Activated CD8-positive, alpha-beta memory T cell treated with anti-CD3 and anti-CD28 coated beads, Interleukin-2, amount 10 ng/mL, durations not matched to agents 7 days and 5 days (primary cell): ENCODE measurements at regions not wholly inside any gene's neighbourhood (a gene's known extent, or its start where the extent isn't known, plus 50 kb on each side); places are given as distances from the start of the nearest gene placed in this dataset.
"Not testable (repeated sequence)": the region's sequence is repeated elsewhere in the genome, so short reads cannot be mapped to it uniquely, and the experiment has no call there.

Experiments used
- ATAC-seq: fragments of 150-1000 bp; cut with Tn5 transposase; one replicate; pipeline ENCODE4 v1.10.0; 2021; ENCODE audit warnings: moderate library complexity
- CTCF ChIA-PET: fragments of 350-600 bp; sonication (Branson Sonifier 250); formaldehyde crosslinking; loops from one replicate; lab custom pipeline; 2021; ENCODE audit warnings: antibody characterized with exemption; lab: Charles Lee
- DNase-seq: peaks from one replicate; pipeline ENCODE4 v3.0.0-alpha.2; 2020
- H3K27ac Mint-ChIP-seq: one replicate; pipeline ENCODE4 v1.8.0; 2021; ENCODE audit warnings: mild to moderate bottlenecking, mixed read lengths
- H3K27me3 Mint-ChIP-seq: one replicate; pipeline ENCODE4 v1.8.0; 2021; ENCODE audit warnings: mixed read lengths
- H3K36me3 Mint-ChIP-seq: one replicate; pipeline ENCODE4 v1.8.0; 2021; ENCODE audit warnings: mild to moderate bottlenecking, mixed read lengths
- H3K4me1 Mint-ChIP-seq: one replicate; pipeline ENCODE4 v1.8.0; 2021; ENCODE audit warnings: mixed read lengths
- H3K4me3 Mint-ChIP-seq: one replicate; pipeline ENCODE4 v1.8.0; 2021; ENCODE audit warnings: mild to moderate bottlenecking, moderate library complexity, mixed read lengths
- H3K9me3 Mint-ChIP-seq: one replicate; pipeline ENCODE4 v1.8.0; 2022; ENCODE audit warnings: low read depth, mixed read lengths

DNA sequence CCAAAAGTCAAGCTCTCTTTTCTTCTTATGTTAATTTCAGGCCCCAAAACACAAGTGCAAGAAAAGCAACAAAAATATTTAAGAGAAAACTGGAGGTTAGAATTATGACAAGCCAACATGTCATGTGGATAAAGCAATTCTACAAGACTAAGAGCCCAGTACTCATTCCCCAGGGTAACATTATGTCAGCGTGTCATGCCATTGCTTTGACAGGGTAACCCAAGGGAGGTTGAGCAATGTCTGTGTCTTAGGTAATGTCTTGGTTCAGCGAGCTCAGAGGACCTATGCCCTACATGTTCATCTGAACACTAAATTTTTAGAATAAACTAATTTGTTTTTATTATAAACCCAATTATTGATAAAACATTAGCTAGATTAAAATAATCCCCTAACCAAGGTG lies 173.2 kb upstream of the ZNF804A start:
- CTCF ChIA-PET = no interaction called here
- Mint-ChIP-seq H3K27ac (no peak overlapping the region), H3K9me3 (peaks cover 3% of the 10 kb centered on the region), H3K4me3 (no peak overlapping the region), H3K36me3 (no peaks in the 10 kb centered on the region), H3K4me1 (no peaks in the 10 kb centered on the region), H3K27me3 (no peaks in the 10 kb centered on the region)
- ATAC-seq (no peak), DNase-seq (no peak)

DNA sequence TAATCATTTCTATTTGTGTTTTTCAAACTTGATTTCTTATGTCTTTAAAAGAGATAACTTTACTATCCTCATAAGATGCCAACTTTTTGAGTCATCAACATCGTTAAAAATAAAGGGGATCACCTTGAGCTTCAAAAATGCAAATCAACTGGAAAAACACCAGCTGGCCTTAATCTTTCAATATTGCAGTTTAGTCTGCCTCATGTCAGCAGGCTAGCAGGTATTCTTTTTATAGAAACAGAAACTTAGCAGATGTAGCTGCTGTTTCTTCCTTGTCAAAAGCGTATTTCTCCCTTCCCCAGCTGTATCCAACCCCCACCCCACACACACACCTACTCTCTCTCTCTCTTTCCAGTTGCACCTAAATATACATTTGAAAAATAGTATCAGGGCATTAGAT lies 154.1 kb upstream of the ZNF804A start:
- no peak overlapping the region for H3K27ac Mint-ChIP-seq
- no peaks in the 10 kb centered on the region for H3K4me1 Mint-ChIP-seq
- CTCF ChIA-PET = no interaction called here
- H3K4me3 Mint-ChIP-seq = no peak overlapping the region
- no peaks in the 10 kb centered on the region for H3K27me3 Mint-ChIP-seq
- no peaks in the 10 kb centered on the region for H3K36me3 Mint-ChIP-seq
- ATAC-seq (no peak), DNase-seq (no peak)
- H3K9me3 Mint-ChIP-seq = peaks cover 2% of the 10 kb centered on the region

DNA sequence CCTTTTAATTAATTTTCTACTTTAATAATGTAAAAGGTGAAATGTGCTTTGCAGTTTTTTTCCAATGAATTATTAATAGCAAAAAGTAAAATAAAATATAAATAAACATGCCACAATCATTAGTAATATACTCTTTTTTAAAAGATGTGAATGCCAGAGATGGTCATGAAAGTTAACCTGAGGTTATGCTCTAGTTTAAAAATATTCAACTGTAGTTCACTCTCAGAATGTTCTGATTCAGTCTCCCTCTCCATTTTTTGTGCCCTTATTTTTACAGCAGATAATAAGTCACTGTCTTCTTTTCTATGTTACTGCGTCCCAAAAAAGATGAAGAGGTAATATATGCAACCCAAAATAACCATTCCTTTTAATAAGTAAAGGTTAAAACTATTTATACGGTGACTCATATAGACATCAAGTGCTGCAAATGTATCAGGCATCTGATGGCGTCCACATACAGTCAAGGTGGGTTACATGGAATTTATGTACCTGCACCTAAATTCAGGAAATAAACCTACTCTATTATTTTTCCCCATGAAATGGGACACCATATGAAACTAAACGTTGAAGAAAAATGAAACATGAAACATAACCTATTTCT lies 153.6 kb upstream of the ZNF804A start:
- H3K36me3 Mint-ChIP-seq = no peaks in the 10 kb centered on the region
- H3K27me3 Mint-ChIP-seq = no peaks in the 10 kb centered on the region
- DNase-seq (no peak), ATAC-seq (no peak)
- H3K9me3 Mint-ChIP-seq = peaks cover 2% of the 10 kb centered on the region
- CTCF ChIA-PET = no interaction called here
- no peak overlapping the region for H3K4me3 Mint-ChIP-seq
- H3K4me1 Mint-ChIP-seq = no peaks in the 10 kb centered on the region
- H3K27ac Mint-ChIP-seq = no peak overlapping the region

DNA sequence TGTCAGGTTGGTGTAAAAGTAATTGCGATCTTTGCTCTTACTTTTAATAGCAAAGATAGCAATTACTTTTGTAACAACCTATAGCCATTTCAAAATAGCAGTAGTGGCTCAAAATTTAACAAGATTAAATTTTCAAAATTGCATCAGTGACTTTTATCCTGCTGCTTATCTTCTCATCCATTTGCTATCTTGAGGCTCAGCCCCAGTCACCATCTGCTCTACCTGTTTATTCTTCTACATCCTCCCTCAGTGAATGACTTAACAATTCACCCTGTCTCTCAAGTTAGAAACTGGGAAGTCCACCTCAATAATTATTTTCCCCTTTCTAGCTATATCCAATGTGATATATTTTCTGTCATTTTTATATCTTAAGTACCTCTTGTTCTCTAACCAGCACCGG lies 148.6 kb upstream of the ZNF804A start:
- H3K4me3 Mint-ChIP-seq = no peak overlapping the region
- no peak for ATAC-seq
- peaks cover 6% of the 10 kb centered on the region for H3K9me3 Mint-ChIP-seq
- no peaks in the 10 kb centered on the region for H3K36me3 Mint-ChIP-seq
- CTCF ChIA-PET = interaction anchor here (0.5 kb wide), 1 partner anchor 1894 kb away, joined by 3 read pairs; no protein-coding TSS in a partner anchor
- H3K4me1 Mint-ChIP-seq = no peaks in the 10 kb centered on the region
- no peak for DNase-seq
- H3K27me3 Mint-ChIP-seq = no peaks in the 10 kb centered on the region
- no peak overlapping the region for H3K27ac Mint-ChIP-seq

DNA sequence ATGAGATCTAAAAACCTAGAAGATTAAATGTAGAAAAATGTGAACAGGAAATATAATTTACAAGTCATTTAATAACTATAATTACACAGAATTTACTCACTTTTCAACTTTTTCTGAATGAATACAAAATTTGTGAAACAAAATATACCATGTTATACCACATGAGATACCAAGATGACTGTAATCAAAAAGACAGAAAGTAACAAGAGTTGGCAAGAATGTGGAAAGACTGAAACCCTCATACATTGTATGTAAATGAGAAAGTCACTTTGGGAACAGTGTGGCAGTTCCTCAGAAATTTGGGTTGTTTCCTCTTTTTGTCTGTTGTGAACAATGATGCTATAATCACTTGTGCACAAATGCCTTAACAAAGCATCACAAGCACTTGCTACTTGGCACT lies 145.4 kb upstream of the ZNF804A start:
- H3K4me1 Mint-ChIP-seq = no peaks in the 10 kb centered on the region
- CTCF ChIA-PET = no interaction called here
- H3K27me3 Mint-ChIP-seq = no peaks in the 10 kb centered on the region
- H3K9me3 Mint-ChIP-seq = peaks cover 9% of the 10 kb centered on the region
- no peaks in the 10 kb centered on the region for H3K36me3 Mint-ChIP-seq
- DNase-seq = no peak
- no peak overlapping the region for H3K27ac Mint-ChIP-seq
- no peak for ATAC-seq
- no peak overlapping the region for H3K4me3 Mint-ChIP-seq

DNA sequence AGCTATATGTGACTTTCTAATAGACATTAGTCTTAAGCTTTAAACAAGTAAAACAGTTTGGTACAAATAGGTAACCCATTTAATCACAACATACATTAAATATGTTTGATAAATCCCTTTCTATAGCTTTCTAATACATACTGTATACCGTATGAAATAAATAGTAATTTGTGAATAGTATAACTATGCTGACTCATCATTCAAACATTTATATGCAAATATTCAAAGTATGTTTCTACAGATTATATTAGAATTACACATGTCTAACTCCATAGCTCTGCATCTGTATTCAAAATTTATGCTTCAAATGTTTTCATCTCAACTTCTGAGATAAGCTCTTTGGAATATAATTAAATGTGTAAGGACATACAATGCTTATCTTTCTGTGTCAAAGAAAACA lies 142.7 kb upstream of the ZNF804A start:
- Mint-ChIP-seq H3K27ac (no peak overlapping the region), H3K36me3 (no peaks in the 10 kb centered on the region), H3K9me3 (peaks cover 5% of the 10 kb centered on the region), H3K4me3 (no peak overlapping the region), H3K4me1 (no peaks in the 10 kb centered on the region), H3K27me3 (no peaks in the 10 kb centered on the region)
- DNase-seq = no peak
- no peak for ATAC-seq
- CTCF ChIA-PET = no interaction called here

DNA sequence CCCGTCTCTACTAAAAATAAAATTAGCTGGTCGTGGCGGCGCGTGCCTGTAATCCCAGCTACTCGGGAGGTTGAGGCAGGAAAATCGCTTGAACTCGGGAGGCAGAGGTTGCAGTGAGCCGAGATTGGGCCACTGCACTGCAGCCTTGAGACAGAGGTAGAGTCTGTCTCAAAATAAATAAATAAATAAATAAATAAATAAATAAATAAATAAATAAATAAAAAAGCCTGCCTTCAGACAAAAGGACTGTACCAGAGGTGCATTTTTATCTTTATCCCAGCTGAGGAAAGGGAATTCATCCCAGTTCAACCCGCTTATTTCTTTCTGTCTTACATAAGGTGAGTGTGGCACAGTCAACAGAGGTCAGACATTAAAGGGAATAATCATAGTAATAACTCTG lies 141.6 kb upstream of the ZNF804A start:
- not testable (repeated sequence) for H3K27ac Mint-ChIP-seq, H3K4me3 Mint-ChIP-seq, ATAC-seq, H3K4me1 Mint-ChIP-seq, H3K36me3 Mint-ChIP-seq, DNase-seq, H3K9me3 Mint-ChIP-seq, H3K27me3 Mint-ChIP-seq
- CTCF ChIA-PET = interaction anchor here (0.6 kb wide), 1 partner anchor 1188 kb away, joined by 4 read pairs; no protein-coding TSS in a partner anchor

DNA sequence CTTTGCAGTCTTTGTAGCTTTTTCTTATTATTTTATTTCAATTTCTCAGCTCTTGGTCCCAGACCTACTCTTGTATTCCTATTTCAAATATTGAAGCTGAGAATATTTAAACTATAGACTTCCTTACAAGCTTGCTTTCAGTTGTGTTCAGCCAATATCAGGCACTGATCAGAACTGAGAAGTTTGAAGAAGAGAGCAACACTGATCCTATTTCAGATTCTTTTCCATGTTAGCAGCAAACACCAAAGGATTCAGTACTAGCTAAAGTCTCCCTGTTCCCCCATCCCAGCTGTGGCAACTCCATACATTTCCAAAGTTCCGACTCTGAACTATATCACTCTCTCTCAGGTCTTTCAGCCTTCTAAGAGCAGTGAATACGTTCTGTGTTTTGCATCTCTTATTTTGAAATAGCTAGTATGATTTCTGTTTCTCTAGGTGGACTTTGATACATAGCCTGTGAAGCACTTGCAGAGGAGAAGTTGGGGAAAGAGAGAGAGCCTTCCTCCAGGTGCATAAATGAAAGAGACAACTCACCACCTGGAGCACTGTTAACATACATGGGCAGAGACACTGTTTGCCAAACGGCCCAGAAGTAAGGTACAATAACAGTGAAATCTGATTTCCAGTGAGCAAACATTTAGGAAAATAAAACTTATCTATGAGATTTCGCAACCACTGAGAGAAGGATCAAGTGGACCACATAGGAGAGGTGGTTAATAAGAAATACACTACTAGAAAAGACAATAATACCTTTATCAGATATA lies 135.0 kb upstream of the ZNF804A start:
- peaks cover 2% of the 10 kb centered on the region for H3K9me3 Mint-ChIP-seq
- H3K27me3 Mint-ChIP-seq = no peaks in the 10 kb centered on the region
- no peak for DNase-seq
- H3K27ac Mint-ChIP-seq = no peak overlapping the region
- H3K4me1 Mint-ChIP-seq = no peaks in the 10 kb centered on the region
- CTCF ChIA-PET = no interaction called here
- no peak overlapping the region for H3K4me3 Mint-ChIP-seq
- no peak for ATAC-seq
- no peaks in the 10 kb centered on the region for H3K36me3 Mint-ChIP-seq

DNA sequence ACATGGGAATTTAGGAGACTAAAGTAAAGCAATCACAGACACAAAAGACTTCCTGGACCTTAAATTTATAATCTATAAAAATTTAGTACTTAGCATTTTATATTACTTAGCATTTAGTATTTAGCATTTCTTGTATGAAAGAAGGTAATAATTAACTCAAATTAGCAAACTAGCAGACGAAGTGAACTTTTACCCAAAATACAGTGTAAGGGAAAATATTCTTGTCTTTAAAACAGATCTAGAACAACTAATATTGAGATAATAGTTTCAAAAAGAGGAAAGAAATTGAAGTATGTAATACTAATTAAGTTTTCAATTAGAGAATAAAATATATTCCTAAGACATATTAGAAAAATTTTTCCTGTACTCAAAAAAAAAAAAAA lies 134.5 kb upstream of the ZNF804A start:
- Mint-ChIP-seq H3K4me1 (no peaks in the 10 kb centered on the region), H3K36me3 (no peaks in the 10 kb centered on the region), H3K4me3 (no peak overlapping the region), H3K27ac (no peak overlapping the region), H3K27me3 (no peaks in the 10 kb centered on the region), H3K9me3 (peaks cover 2% of the 10 kb centered on the region)
- DNase-seq (no peak), ATAC-seq (no peak)
- CTCF ChIA-PET = no interaction called here

DNA sequence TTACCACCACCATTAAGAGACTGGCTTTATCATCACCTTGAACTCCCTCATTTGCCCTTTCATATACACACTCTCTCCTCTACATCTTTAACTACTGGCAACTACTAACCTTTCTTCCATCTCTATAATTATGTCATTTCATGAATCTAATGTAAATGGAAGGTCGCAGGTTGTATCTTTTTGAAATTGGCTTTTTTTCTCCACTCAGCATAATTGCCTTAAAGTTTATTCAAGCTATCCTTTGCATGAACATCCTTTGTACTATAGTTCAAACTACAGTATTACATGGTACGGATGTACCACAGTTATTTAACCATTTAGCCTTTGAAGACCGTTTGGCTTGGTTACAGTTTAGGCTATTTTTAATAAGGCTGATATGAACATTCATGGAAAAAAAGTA lies 129.5 kb upstream of the ZNF804A start:
- CTCF ChIA-PET = no interaction called here
- H3K36me3 Mint-ChIP-seq = no peaks in the 10 kb centered on the region
- H3K9me3 Mint-ChIP-seq = peaks cover 2% of the 10 kb centered on the region
- no peak for ATAC-seq
- no peak for DNase-seq
- H3K4me1 Mint-ChIP-seq = no peaks in the 10 kb centered on the region
- H3K27ac Mint-ChIP-seq = no peak overlapping the region
- H3K27me3 Mint-ChIP-seq = no peaks in the 10 kb centered on the region
- H3K4me3 Mint-ChIP-seq = no peak overlapping the region

DNA sequence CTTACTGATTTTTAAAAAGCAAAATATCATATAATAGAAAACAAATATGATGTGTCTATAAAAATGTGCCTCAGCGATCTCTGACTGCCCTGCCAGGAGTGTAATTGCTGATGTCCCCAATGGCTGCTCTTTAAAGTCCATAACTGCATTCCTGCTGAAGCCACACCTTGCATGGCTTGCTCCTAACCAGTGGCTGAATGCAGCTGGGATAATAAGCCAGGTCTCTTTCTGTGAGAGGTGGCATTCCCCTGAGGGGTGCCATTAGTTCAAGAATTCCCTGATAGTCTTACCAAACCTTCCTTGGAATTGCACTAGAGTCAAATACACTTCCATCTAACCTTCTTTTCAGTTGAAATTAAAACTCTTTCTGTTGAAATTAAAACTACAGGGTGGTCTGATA lies 125.8 kb upstream of the ZNF804A start:
- CTCF ChIA-PET = no interaction called here
- no peaks in the 10 kb centered on the region for H3K36me3 Mint-ChIP-seq
- no peak for DNase-seq
- no peak overlapping the region for H3K4me3 Mint-ChIP-seq
- H3K27me3 Mint-ChIP-seq = no peaks in the 10 kb centered on the region
- ATAC-seq = no peak
- H3K9me3 Mint-ChIP-seq = peaks cover 2% of the 10 kb centered on the region
- H3K27ac Mint-ChIP-seq = no peak overlapping the region
- H3K4me1 Mint-ChIP-seq = no peaks in the 10 kb centered on the region

DNA sequence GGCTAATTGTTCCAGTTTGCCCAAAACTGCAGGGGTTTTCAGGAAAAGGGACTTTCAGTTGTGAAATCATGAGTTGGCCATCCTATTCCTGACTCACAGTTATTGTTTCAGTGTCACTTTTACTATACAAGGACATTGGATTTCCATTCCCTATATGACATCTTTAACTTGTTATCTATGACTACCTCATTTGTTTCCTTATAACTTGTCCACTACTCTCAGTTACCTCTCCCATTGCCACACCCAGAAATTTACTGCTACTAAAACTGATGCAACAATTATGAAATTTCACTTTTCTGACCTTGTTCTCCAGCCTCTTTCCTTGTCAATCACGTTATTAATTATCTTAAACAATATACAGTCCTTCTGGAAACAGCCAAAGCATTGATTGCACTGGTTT lies 116.5 kb upstream of the ZNF804A start:
- H3K4me1 Mint-ChIP-seq = no peaks in the 10 kb centered on the region
- H3K27ac Mint-ChIP-seq = no peak overlapping the region
- no peaks in the 10 kb centered on the region for H3K27me3 Mint-ChIP-seq
- H3K9me3 Mint-ChIP-seq = peaks cover 10% of the 10 kb centered on the region
- no peaks in the 10 kb centered on the region for H3K36me3 Mint-ChIP-seq
- H3K4me3 Mint-ChIP-seq = no peak overlapping the region
- CTCF ChIA-PET = no interaction called here
- ATAC-seq = no peak
- no peak for DNase-seq

DNA sequence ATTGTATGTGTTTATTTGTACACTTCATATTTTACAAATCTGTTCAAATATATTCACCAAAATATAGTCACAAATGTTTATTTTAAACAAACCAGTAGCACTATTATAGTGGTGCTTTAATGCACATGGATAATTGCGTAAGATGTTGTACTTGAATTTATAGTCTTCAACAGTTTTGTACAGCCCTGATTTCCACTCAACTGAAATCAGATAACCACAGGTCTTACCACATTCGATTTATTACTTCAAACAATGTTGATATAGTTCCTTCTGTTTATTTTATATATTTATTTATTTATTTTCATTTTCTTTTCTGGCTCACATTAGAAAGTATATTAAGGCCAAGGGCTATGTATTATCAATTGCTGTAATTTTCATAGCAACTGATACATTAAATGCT lies 99.4 kb upstream of the ZNF804A start:
- Mint-ChIP-seq H3K27me3 (no peaks in the 10 kb centered on the region), H3K4me1 (no peaks in the 10 kb centered on the region), H3K27ac (no peak overlapping the region), H3K4me3 (no peak overlapping the region), H3K36me3 (no peaks in the 10 kb centered on the region), H3K9me3 (peaks cover 4% of the 10 kb centered on the region)
- ATAC-seq (no peak), DNase-seq (no peak)
- CTCF ChIA-PET = no interaction called here

DNA sequence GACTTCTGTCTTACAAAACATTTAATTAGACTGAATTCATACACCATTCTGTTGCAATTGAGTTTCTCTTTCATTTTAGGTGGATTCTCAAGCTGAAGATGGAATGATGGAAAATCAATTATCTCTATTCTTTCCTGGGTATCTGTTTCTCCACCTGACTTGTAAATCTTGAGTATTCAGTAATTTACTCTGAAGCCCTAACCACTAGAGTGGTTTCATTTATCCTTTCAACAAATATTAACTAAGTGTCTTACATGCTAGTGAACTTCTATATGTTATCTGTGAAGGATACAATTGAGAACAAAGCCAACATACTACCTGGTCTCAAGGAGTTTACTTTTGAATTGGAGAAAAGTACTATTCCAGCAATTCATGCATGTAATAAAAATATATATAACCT lies 94.1 kb upstream of the ZNF804A start:
- CTCF ChIA-PET = no interaction called here
- peaks cover 2% of the 10 kb centered on the region for H3K9me3 Mint-ChIP-seq
- ATAC-seq (no peak), DNase-seq (no peak)
- no peaks in the 10 kb centered on the region for H3K27me3 Mint-ChIP-seq
- no peak overlapping the region for H3K4me3 Mint-ChIP-seq
- no peaks in the 10 kb centered on the region for H3K36me3 Mint-ChIP-seq
- H3K27ac Mint-ChIP-seq = no peak overlapping the region
- no peaks in the 10 kb centered on the region for H3K4me1 Mint-ChIP-seq
